Keratinocyte (primary cell): ENCODE measurements at regions not wholly inside any gene's neighbourhood (a gene's known extent, or its start where the extent isn't known, plus 50 kb on each side); places are given as distances from the start of the nearest gene placed in this dataset.

Experiments
- CTCF ChIP-seq, 3 experiments: IDR thresholded peaks in 1 of 3; conservative IDR thresholded peaks in 1 of 3; optimal IDR thresholded peaks in 1 of 3; 2 replicates in 2 of 3; 3 replicates in 1 of 3; pipeline versions ENCODE3 to v1.5.1; 2011; ENCODE audit warnings: low read length in 3 of 3, mild to moderate bottlenecking in 3 of 3, moderate library complexity in 2 of 3, control low read depth in 1 of 3, inconsistent platforms in 1 of 3; ENCODE audit not compliant: insufficient read depth in 2 of 3; ENCODE audit errors: extremely low read depth in 1 of 3
- EZH2 ChIP-seq: IDR thresholded peaks from one replicate; pipeline ENCODE4 v1.6.1; 2012; ENCODE audit warnings: inconsistent platforms, mild to moderate bottlenecking, low read length, moderate library complexity

- no peak for TF ChIP-seq CTCF (optimal IDR thresholded peaks at IDR 0.05 in 1 of 3, IDR thresholded peaks at IDR 0.05 in 1 of 3, conservative IDR thresholded peaks at IDR 0.05 in 1 of 3; ENCODE audit: extremely low read depth in 1 of 3, insufficient read depth in 2 of 3, low read length in 3 of 3)
- TF ChIP-seq EZH2 = no peak
These were observed 1410.9 kb downstream of the PCDH18 start for GRCh38 chr4:136121426-136121825.
